ENCODE measurements at regions not wholly inside any gene's neighbourhood (a gene's known extent, or its start where the extent isn't known, plus 50 kb on each side); places are given as distances from the start of the nearest gene placed in this dataset.
A peak's percentile ranks its signal among the peaks of the same experiment; 100 is the strongest.

- H2BK20ac ChIP-seq (ENCODE audit: low read depth, low read length, poor library complexity, severe bottlenecking): no peak overlapping the region
- Mint-ChIP-seq H3K4me3 (no peak overlapping the region), H3K36me3 (ENCODE audit: insufficient read depth in 1 of 3, low read depth in 3 of 3) (peaks cover 0 to 9% (median 0%) of the 10 kb centered on the region in 3 experiments; a peak in 2 of 7 replicates), H3K4me1 (peaks cover 8% of the 10 kb centered on the region in 2 experiments), H3K9me3 (peaks cover 52 to 66% of the 10 kb centered on the region in 2 experiments), H3K27ac (no peak overlapping the region; a peak in 1 of 7 replicates), H3K27me3 (ENCODE audit: low read depth) (no peaks in the 10 kb centered on the region; the same call in 1 of the 2 replicates)
- H3K23ac ChIP-seq (ENCODE audit: insufficient read length, low read depth, low read length): no peak overlapping the region
- H3K56ac ChIP-seq (ENCODE audit: insufficient read length, low read depth, low read length): no peak overlapping the region
- no peak overlapping the region for H4K8ac ChIP-seq (replicated peaks; ENCODE audit: insufficient read length, low read depth, low read length)
- no peak for TF ChIP-seq CTCF (conservative IDR thresholded peaks at IDR 0.05)
- H3K9ac ChIP-seq (ENCODE audit: extremely low read depth, insufficient read length, low read length): no peak overlapping the region
- H3K14ac ChIP-seq (ENCODE audit: insufficient read depth, low read length): no peak overlapping the region
- H3T11ph ChIP-seq (ENCODE audit: low read length): no peak overlapping the region
- no peak overlapping the region for H2BK120ac ChIP-seq (ENCODE audit: low read depth, low read length, poor library complexity, severe bottlenecking)
- no peak overlapping the region for H2BK12ac ChIP-seq (ENCODE audit: insufficient read length, low read depth, low read length)
- no peaks in the 10 kb centered on the region for H3K79me2 ChIP-seq (ENCODE audit: insufficient read depth, low read length)
- no peak overlapping the region for H3K27ac ChIP-seq (ENCODE audit: insufficient read length, low read depth, low read length)
- H3K23me2 ChIP-seq (ENCODE audit: insufficient read length, low read depth, low read length, poor library complexity, severe bottlenecking): no peaks in the 10 kb centered on the region
- no peak overlapping the region for H3K4ac ChIP-seq (ENCODE audit: low read depth, low read length)
- H3K79me1 ChIP-seq (ENCODE audit: insufficient read depth, low read depth, low read length, poor library complexity, severe bottlenecking): no peaks in the 10 kb centered on the region
- no peak for DNase-seq
- H3K4me1 ChIP-seq (ENCODE audit: insufficient read depth, low read length): no peaks in the 10 kb centered on the region; the same call in 1 of the 2 replicates
- no peaks in the 10 kb centered on the region for H3K27me3 ChIP-seq (ENCODE audit: insufficient read depth, low read length)
- H4K5ac ChIP-seq (ENCODE audit: insufficient read length, low read depth, low read length): no peak overlapping the region
- no peak overlapping the region for H2BK15ac ChIP-seq (ENCODE audit: low read depth, low read length)
- no peak overlapping the region for H3K18ac ChIP-seq (ENCODE audit: insufficient read length, low read depth, low read length)
- no peak overlapping the region for H2BK5ac ChIP-seq (ENCODE audit: insufficient read length, low read length)
- no CpG with 5 or more reads among the region's 6 CpGs for WGBS (ENCODE audit: extremely low coverage, insufficient read length, low lambda C conversion rate)
- peaks cover 43% of the 10 kb centered on the region for H3K9me3 ChIP-seq (ENCODE audit: control insufficient read depth, low read depth, low read length)
- H2AFZ ChIP-seq (ENCODE audit: low read length): no peak overlapping the region
- no peaks in the 10 kb centered on the region for H4K20me1 ChIP-seq (ENCODE audit: control insufficient read depth, insufficient read depth, insufficient read length)
- H2AK5ac ChIP-seq (ENCODE audit: insufficient read length, low read length): no peak overlapping the region
- no peak overlapping the region for H4K91ac ChIP-seq (ENCODE audit: insufficient read length, low read depth, low read length)
- H3K4me2 ChIP-seq (ENCODE audit: insufficient read depth, insufficient read length, low read length): no peak overlapping the region
These were observed 58.2 kb upstream of the DIPK2B start for GRCh38 chrX:45258731-45259402.

Small RNAs in the stretch of these regions (microRNA-seq; reads per million reads assigned to microRNA genes)
- 1,305 reads per million, percentile 96 among the genes with 10 or more reads in this experiment for gene MIR221 (ENCODE audit: borderline microRNAs expressed)
- gene MIR222 (ENCODE audit: borderline microRNAs expressed): 429 reads per million, percentile 88 among the genes with 10 or more reads in this experiment
